HG02885 (cell line): ENCODE measurements at regions not wholly inside any gene's neighbourhood (a gene's known extent, or its start where the extent isn't known, plus 50 kb on each side); places are given as distances from the start of the nearest gene placed in this dataset.

Experiments
- ATAC-seq: cut with Tn5 transposase; IDR thresholded peaks from one replicate; pipeline ENCODE4 v1.9.1; 2021; ENCODE audit warnings: mild to moderate bottlenecking; ENCODE audit not compliant: unreplicated experiment, poor library complexity

GRCh38 chr3:76923485-76923884 is 116.4 kb upstream of the ROBO2 start:
- no peak for ATAC-seq

GRCh38 chr3:76930712-76931111 is 109.2 kb upstream of the ROBO2 start:
- ATAC-seq = no peak

DNA sequence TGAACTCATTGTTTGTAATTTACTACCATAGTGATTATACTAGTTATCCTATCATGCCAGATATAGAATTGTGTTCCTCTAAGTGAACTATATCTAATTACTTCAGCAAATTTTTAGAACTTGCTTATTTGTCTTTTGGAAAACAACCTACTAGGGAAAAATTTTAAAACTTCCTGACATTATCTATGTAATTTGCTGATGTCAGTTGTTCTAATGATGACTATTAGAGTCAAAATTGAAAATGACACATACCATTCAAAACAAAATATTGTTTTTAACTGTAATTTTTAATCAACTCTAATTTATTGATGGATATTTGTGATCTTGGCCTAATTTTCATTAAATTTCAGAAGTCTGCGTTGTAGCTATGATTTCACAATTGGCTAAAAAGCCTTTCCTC is 106.7 kb upstream of the ROBO2 start:
- ATAC-seq = no peak

DNA sequence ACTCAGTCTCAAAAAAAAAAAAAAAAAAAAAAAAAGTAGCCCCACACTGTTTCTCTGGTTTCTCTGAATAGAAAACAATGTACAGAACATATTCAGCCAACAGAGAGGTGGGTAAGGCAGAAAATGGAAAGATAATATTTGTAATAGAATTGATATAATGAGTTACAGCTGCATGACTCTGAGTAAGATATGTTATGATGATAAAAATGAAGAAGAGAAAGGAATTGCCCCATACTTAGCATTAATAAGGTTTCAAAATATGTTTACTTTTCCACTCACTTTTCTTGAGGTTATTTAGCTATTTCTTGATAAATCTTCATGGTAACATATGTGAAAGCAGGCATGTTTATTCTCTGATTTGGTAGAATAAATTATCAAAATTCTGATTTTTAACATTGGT is 100.9 kb upstream of the ROBO2 start:
- ATAC-seq = no peak

- no peak for ATAC-seq
Measured at GRCh38 chr3:76940181-76940770, 99.6 kb upstream of the ROBO2 start.

DNA sequence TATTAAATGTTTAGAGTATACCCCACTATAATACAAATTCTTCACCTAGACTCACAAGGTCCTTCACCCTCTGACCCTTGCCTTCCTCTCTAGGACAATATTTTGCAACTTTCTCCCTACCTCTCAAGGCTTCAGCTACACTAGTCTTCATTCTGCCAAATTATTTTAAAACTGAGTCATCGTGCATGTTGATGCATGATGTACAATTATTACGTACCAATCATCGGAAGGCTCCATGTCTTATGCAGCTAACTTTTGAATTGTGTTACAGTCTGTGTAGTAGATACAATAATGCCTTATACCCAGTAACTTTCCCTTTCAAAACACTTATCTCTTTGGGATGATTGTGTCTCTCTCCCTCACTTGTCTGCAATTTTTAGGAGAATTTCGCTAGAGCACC is 98.5 kb upstream of the ROBO2 start:
- ATAC-seq = no peak

GRCh38 chr3:76942101-76942500 is 97.8 kb upstream of the ROBO2 start:
- ATAC-seq = no peak

DNA sequence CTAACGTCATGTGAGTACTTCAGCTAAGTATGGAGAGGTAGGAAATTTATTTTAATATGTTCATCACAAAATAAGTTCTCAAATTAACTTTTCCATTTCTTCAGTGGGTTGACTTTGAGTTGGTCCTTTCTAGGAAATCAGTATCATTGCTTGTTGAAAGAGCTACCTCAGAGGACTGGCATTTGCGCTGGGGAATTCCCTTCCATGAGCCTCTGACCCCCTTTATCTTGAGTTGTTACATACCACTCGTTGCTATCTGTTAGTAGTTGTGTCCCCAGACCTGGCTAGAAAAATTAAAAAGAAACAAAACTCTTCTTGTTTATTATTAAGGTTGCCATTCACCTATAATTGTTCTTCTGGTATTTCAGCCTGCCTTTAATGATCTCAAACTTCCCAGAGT is 96.8 kb upstream of the ROBO2 start:
- ATAC-seq = no peak

- no peak for ATAC-seq
Measured at GRCh38 chr3:76943671-76944070, 96.2 kb upstream of the ROBO2 start.

DNA sequence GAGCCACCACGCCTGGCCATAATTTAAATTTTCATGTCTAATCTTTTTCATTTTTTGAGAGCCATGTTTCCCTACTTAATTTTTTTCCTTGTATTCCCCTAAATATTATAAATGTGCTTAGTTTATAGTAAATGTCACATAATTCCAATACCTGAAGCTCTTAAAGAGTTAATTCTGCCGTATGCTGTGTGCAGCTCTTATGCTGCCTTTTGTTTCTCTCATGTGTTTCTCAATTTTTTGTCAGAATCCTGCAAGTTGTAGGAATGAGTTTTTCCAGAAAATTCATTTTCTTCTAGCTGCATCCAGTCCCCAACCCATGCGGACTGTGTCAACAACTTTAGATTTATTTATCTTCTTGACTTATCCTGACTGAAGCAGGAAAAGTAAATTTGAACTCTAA is 90.9 kb upstream of the ROBO2 start:
- ATAC-seq = no peak

- ATAC-seq = no peak
Measured at GRCh38 chr3:76949462-76949861, 90.4 kb upstream of the ROBO2 start.

- no peak for ATAC-seq
Measured at GRCh38 chr3:76950590-76950989, 89.3 kb upstream of the ROBO2 start.

DNA sequence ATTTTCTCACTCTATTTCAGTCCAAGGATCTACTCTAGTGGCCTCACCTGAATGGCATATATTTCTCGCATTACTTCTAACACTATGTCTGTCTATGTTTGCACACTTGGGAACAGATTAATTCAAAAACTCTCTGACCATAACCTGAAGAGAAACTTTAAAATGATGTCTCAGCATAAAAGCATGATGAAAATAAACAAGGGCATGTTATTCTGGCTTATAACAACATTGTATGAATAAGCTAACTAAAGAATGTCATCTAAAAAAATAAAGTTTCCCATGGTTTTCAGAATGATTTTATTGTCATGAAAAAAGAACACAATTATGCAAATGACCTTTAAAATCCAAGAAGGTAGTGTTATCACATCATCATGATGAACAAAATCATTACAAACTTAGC is 85.5 kb upstream of the ROBO2 start:
- ATAC-seq = no peak

GRCh38 chr3:76958274-76958673 is 81.6 kb upstream of the ROBO2 start:
- no peak for ATAC-seq

GRCh38 chr3:76958861-76959260 is 81.0 kb upstream of the ROBO2 start:
- ATAC-seq = no peak

- ATAC-seq = no peak
Measured at GRCh38 chr3:76961284-76961683, 78.6 kb upstream of the ROBO2 start.

DNA sequence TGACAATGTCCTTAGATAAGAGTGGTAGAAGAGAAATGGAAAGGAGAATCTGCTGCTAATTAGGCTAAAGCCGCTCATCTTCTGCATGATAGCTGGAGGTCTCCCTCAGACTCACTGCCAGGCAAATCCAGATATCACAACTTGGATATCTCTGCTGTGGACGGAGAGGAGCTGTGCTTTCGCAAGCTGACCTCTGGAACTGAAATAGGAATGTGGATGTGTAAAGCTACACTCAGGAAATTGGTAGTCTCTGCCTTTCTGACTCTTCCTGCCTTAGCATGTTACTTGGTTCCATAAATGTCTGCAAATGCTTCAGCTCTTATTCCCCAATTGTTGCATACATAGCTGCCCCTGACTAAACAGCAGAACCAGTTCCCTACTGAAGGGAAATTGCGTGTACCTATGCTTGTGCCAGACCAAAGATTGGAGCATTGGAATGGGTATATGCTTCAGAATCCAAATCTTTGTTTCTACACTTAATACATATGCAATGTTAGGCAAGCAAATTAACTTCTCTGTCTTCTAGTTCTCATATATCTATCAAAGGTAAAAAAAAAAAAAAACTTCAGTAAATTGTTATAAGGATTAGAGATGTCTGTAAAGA is 74.7 kb upstream of the ROBO2 start:
- ATAC-seq = no peak

DNA sequence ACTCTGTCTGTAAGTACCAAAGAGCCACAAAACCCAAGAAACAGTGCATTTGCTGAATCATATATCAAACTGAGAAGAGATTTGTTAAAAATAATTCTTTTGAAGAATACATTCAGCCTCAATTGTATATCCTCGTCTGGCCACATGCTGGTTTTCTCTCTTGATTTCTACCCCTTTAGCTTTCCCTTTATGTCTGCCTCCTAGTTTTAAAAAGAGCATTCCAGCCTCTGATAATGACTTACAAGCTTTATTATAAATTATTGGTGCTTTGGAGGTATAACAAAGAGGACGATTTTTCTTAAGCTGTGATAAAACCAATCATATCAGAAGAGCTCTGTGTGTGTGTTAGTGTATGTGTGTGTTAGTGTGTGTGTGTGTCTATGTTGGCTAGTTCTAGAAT is 70.4 kb upstream of the ROBO2 start:
- no peak for ATAC-seq

- ATAC-seq = no peak
Measured at GRCh38 chr3:76969996-76970615, 69.8 kb upstream of the ROBO2 start.

DNA sequence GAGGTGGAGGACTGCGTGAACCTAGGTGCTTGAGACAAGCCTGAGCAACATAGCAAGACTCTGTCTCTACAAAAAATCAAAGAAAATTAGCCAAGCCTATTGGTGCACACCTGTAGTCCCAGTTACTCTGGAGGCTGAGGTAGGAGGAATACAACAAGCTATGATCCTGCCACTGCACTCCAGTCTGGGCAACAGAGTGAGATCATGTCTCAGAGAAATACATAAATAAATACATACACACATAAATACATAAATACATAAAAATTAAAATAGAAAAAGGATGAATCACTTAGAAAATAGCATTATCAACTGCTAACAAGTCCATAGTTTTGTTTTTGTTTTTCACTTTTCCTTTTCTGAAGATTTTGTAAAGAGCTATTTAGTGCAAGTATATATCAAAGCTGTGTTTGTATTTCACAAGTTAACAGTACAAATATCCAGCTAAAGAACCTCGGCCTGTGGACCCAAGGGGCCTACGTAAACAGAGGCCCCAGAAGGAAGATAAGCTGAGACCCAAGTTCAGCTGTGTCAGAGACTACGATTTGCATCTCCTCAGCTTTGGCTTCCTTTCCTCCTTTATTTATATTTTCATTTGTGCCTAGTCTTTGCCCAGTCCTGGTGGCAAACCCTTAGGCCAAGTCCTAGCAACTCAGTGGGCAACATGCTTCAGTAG is 67.1 kb upstream of the ROBO2 start:
- ATAC-seq = no peak

DNA sequence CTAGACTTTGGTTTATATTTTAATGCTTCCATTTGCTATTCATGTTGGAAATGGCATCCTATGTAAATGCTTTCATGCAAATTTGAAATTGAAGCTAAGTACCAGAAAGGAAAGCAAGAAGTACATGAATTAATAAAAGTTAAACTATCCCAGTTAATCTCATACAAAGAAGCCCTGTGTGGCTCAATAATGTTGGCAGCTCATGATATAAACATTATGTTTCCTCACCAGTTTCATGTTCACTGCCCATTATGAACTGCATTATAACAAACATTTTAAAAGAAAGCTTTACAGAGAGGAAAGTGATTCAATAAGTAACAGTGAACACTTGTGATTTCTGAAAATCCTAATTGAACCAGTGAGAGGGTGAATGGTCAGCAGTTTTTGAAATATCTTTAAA is 62.9 kb upstream of the ROBO2 start:
- no peak for ATAC-seq

DNA sequence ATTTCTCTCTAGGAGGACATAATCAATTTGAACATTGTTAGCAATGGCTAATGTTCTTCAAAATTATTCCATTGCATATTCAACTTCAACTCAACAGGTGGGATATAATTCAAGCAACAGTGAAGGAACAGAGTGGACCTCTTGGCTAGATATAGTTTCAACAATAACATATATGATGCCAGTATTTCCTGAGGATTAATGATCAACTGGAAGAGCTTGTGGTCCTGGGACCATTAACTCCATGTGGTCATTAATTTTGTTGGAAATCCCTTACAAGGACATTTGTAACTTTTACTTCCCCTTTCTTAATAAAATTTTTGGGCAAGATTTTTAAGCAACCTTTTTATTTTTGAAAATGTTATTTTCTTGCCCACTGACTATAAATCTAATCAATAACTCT is 54.3 kb upstream of the ROBO2 start:
- no peak for ATAC-seq
